ENCODE measurements at regions not wholly inside any gene's neighbourhood (a gene's known extent, or its start where the extent isn't known, plus 50 kb on each side); places are given as distances from the start of the nearest gene placed in this dataset.

DNA sequence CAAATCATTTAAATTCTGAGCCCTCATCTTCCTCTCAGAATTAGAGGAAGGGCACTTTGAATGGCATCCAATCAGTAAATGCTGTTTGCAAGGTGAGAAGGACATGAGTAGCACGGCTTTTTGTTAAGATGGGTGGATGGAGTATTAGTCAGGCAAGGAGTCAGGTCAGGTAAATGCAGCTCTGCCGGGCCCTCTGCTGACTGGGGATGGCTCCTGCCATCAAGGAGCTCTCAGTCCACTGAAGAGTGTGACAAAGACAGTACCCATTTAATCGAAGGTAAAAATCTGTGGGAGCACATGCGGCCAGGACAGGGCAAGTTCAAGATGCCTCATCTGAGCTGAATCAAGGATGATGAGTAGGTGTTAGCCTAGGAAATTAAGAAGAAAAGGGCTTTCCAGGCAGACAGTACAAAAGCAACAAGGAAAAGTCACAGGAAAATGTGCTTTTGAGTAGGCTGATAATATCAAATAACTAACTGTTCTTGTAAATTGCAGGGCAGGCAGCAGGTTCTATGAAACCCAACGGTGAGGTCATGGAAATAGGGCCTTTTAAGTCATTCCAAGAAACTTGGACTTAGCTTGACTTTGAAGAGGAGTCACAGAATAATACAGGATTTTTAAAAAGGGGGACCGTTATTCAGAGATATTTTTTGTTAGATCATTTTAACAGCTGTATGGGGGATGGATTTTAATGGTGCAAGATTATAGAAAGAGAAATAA, 670.5 kb upstream of the ARGLU1 start:
- TF ChIP-seq CTCF (IDR thresholded peaks at IDR 0.05): no peak
- TF ChIP-seq POLR2A (IDR thresholded peaks at IDR 0.05): no peak
- TF ChIP-seq POLR2AphosphoS5 (IDR thresholded peaks at IDR 0.05): no peak
